Hematopoietic multipotent progenitor cell (in vitro differentiated cells): ENCODE measurements at regions not wholly inside any gene's neighbourhood (a gene's known extent, or its start where the extent isn't known, plus 50 kb on each side); places are given as distances from the start of the nearest gene placed in this dataset.

Experiments used
- DNase-seq, 3 donors: peaks; one replicate each; pipeline ENCODE4 v3.0.0-alpha.2; 2011 to 2015; ENCODE audit warnings: low read depth in 2 of 3, low spot score in 2 of 3

DNA sequence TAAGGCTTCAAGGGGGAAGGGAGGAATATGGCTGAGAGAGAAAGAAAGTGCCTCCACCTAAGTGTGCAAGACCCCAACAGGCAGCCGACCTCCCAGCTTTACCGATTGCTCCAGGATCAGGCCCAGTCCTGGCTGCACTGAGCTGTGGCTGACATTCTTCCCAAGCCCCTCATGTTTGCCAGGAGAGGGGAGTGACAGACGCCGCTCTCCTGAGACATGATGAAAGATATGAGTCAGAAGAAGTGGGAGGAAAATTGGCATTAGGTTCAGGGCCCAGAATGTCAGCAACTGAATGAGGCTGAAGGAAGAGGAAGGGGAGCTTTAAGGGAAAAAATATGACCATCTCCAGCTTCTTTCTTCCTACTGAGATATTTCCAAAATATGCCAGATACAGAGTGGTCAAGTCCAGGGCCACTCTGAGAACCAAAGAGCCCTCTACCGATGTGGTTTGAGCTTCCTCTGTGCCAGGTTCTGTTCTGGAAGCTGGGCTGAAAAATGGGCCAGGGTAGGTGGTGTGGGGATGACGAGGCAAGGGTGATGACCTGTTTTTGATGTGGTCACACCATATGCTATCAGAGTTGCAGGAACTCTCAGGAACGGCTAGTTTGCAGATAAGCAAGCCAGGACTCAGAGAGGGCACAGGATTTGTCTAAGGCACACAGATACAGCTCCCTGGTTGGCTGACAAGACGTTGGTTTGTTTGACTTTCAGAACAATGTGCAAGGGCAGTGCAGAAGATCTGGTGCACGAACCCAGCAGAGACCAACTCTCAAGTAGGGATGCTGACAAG, 176.7 kb downstream of the SOX9 start:
- no peak for DNase-seq

DNA sequence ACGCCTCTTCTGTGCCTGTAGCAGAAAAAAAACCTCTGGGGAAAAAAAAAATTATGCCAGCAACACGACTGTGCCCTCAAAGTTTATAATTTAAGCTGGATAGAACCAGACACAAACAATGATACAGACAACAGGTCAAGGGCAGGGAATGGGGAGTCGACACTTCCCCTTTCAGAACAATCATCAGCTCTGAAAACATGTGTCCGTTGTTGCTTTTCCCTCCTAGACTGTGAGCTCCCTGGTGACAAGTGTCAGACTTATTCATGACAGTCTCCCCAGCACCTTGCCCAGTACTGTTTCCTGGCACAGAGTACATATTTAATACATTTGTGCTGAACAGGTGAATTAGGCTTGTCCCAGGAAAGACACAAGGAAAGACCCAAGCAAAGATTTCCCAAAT, 178.3 kb downstream of the SOX9 start:
- DNase-seq: no peak

DNA sequence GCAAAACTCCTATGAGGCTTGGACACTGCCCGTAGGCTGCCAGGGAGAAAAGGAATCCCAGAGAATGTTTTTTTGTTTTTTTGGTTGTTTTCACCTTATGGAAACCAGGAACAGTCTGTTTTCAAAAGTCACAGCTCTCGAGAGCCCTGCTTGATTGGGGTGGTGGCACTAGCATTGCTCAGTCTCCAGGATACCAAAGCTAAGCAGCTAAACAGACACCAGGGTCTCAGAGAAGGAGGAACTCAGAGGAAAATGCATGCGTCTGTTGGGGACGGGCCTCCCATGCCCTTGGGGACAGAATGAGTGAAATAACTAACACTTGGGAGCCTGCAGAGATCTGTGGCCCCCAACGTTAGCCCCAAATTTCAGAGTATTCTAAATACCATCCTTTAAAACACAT, 178.8 kb downstream of the SOX9 start:
- DNase-seq: no peak

DNA sequence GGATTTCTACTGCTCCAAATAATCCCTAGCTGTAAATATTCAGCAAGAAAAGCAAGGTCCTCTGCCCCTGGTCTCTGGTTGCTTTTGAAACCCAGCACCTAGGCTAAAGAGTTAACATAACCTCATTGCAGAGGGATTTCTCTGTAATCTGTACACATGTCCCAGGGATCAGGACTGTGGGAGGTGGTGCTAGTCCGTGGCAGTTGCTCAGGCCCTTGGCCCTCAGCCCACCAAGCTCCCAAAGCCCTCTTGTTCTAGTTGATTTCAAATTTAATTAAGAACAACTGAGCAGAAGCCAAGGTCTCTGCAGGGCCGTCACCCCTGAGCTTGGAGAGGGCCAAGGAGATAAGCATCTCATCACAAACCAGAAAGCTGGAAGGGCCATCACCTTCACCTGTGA, 181.1 kb downstream of the SOX9 start:
- no peak for DNase-seq

DNA sequence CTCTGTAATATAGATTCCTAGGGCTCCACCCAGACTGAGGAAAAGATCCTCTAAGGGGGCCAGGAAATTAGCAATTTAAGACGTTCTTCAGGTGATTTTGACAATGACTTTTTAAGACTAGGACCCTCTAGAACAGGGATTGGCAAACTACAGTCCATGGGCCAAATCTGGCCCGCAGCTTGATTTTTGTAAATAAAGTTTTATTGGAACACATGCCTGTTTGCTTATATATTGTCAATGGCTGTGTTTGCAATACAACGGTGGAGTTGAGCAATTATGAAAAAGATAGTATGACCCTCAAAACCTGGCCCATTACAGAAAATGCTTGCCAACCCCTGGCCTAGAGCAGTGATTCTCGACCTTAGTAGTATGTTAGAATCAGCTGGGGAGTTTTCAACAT, 181.9 kb downstream of the SOX9 start:
- no peak for DNase-seq

DNA sequence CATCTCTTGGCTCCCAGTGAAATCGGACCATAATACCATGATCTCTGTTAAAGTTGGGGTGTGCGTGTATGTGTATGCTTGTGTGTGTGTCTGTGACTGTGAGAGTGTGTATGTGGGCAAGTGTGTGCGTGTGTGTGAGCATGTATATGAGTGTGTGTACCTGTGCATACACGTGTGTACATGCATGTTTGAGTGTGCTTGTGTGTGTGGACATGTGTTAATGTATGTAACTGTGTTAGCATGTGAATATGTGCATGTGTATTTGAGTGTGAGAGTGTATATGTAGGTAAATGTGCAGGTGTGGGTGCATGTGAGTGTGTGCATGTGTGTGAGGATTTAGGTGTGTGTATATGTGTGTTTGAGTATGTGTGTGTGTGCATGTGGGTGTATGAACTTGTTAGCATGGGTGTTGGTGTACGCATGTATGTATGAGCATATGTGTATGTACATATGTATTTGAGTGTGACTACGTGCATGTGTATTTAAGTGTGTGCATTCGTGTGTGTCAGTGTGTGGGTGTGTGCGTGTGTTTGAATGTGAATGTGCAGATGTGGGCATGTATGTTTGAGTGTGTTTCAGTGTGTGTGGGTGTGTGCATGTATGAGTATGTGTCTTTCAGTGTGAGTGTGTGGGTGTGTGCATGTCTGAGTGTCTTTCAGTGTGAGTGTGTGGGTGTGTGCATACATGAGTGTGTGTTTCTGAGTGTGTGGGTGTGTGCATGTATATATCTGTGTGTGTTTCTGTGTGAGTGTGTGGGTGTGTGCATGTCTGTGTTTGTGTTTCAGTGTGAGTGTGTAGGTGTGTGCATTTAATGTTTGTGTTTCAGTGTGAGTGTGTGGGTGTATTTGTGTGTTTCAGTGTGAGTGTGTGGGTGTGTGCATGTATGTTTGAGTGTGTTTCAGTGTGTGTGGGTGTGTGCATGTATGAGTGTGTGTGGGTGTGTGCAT, 183.2 kb downstream of the SOX9 start:
- no peak for DNase-seq

DNA sequence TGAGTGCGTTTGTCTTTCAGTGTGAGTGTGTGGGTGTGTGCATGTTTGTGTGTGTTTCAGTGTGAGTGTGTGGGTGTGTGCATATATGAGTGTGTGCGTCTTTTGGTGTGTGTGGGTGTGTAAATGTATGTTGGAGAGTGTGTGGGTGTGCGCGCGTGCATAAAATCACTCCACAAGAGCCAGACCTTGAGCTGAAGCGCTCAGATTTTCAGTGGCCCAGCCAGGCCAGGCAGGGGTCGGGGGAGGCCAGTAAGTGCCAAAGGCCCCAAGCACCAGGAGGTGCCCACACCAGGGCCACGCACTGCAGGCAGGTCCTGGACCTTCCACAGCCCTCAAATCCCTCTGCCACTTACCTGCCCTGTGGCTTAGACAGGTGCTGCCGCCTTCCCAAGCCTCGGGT, 184.0 kb downstream of the SOX9 start:
- DNase-seq: no peak

DNA sequence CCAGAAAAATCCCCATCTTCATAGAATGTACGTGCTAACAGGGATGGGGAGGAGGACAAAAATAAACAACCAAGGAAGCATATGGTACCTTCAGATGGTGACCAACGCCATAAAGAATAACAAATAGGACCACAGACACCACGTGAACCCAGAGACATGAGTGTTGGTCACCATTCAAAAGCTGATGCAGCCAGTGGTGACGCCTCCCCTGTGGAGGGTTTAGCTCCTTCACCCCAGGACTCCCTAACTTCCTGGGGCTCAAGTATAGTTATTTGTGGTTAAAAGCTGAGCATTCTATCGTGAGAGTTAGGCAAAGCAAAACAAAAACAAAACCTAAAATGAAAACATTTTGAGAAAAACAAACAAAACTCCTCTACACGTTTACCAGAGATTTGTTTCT, 184.7 kb downstream of the SOX9 start:
- no peak for DNase-seq

DNA sequence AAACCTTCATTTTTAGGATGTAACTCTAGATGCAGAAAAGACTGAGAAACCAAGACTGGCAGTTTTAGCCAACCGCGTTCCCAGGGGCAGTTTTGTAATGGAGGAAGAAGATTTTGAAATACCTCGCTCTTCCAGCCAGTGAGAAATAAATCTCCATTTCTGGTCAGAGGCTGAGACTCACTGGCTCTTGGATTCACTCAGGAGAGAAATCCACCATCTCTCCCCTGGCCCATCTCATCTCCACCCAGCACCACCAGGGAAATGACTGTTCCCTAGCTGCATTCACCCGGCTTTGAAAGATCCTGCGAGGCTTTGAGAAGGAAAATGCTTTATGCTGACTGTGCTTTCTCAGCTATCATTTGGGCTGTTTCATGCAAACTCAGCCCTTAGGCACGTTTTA, 185.2 kb downstream of the SOX9 start:
- no peak for DNase-seq

DNA sequence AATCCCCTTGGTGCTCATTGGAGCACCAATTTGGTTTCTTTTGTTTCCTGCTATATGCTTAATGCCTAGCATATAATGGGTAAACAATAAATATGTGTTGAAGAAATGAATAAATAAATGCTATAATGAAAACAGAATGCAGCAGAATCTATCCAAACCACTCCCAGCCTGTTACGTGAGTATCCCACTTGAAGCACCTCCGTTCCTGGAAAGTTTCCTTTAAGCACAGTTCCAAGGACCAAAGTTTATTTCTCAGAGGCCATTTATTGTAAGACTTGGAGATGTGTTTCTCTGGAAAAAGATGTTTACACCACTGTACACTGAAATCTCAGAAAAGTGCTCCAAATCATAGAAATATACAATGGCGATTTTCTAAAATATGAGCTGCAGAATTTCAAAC, 187.0 kb downstream of the SOX9 start:
- no peak for DNase-seq

DNA sequence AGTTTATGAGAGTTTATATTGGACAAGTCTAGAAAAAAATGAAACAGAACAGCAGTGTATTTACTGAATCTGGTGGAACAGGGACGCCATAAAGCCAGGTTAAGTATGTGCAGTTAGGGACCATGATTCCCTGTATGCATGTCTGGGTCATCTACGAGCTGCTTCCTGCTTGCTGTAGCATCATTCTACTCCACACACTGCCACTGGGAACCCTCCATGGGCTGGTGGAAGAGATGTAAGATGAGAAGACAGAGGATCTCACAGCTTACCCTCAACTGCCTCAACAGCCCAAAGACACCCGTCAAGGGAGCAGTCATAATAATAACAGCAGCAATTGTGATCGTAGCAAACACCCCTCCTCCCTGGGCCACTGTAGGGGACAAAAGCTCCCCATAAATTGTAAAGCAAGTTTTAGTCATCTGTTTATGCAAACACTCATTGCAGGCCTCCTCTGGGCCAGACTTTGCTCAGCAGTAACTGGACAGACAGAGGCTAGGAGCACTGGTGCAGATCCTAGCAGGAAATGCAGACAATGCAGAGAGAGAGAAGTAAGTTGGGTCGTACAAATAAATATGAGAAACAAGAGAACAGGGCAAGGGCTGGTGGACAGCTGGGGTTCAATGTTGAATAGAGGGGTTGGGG, 188.0 kb downstream of the SOX9 start:
- DNase-seq: no peak

DNA sequence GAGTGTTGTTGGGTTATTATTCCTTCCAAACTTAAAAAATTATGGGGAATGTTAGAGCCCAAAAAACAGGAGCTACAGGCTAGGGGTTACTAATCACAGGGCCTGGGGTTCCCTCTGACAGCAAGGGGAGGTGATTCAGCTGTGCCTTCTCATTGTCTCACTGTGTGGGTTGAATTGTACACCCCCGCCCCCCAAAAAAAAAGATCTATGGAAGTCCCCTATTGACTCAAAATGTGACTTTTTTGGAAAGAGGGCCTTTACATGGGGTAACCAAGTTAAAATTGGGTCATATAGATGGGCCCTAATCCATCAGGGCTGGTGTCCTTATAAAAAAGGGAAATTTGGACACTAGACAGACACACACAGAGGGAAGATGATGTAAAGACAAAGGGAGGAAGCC, 190.2 kb downstream of the SOX9 start:
- DNase-seq: no peak

DNA sequence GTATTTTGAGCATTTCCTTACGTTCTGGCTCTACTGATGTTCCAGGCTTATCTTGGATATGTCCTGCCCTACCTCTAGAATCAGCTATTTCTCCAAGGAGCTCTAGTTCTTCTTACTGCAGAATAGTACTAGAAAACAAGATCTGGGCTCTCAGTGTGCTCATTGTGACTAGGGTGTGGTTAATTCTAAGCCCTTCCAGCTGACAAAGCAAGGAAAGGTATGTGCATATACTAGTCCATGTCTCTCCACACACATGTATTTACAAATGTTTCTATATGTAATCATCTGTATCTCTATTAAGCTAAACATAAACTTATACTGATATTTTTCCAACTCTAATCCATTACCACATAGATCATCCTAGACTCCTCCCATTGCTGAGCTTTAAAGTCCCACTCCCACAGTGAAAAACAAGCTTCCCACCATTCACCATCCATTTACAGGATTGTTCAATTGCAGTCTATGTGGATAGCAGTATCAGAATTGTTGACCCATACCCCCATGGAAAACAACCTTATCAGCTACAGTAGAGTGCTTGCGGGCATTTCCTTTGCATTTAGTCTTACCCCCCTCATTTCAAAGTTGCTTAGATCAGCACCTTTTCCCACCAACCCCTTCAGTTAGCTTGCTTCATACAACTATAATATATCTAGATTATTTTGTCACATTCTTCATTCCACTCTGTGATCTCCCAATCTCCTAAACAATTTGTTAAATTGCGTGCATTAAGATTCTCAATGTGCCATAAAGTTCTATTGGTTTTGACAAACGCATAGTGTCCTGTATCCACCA, 194.5 kb downstream of the SOX9 start:
- DNase-seq: no peak

DNA sequence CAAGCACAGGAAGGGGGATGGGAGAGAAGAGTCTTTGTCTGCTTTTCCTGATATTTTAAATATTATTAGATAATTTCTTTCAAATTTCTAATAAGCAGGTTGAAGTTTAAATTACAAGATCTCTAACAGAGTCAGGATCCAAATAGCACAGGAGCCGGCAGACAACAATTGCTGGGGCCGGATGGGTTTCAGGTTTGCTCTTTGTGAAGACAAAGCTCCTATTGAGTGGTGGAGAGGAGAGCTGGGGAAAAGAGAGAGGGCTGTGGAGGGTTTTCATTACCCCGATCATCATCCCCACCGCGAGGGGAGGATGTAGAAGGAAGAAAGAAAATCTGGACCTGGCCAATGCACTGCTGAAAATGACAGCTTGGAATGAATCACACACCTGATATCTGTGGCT, 197.3 kb downstream of the SOX9 start:
- no peak for DNase-seq

DNA sequence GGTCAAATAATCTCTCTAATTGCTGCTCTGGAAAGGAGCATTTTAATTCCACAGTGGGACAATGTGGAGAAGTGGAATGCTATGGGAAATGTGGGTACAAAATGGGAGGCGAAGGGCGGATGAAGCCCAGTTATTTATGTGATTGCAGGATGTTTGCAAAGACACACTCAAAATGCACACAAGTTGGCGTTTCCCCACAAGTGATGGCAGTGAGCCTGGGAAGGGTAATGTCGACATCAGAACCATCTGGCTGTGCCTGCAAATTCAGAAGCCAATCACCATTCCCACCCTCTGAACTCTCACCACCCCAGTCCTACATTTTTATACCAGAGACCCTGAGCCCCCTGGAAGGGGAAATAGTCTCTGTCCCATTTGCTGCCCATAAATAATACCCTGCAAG, 201.1 kb downstream of the SOX9 start:
- no peak for DNase-seq

DNA sequence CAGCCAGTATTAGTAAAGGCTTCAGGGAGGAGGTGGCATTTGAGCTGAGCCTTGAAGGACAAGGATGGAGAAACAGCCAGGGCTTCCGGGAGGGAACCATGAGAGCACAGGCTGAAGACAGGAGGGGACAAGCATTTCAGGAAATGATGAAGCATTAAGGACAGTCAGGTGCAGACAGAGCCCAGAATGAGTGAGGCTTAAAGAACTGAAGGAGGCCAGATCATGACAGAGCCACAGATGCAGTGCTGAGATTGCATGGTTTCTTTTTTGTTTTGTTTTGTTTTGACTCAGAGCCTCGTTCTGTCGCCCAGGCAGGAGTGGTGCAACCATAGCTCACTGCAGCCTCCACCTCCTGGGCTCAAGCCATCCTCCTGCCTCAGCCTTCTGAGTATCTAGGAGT, 211.5 kb downstream of the SOX9 start:
- DNase-seq: no peak

DNA sequence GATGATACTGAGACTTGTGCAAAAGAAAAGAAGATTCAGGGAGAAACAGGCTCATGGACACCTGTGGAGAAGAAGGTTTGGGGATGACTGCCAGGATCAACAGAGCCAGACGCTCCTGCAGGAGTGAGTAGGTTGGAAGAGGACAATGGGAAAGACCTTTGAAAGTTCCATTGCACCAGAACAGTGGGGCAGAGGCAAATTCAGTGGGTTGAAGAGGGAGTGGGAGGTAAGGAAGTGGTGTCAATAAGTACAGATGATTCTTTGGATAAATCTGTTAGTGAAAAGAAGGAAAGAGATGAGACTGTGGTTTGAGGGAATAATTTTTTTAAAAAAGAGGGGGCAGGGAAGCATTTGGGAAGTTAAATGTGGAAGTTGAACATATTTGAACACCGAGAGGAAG, 212.8 kb downstream of the SOX9 start:
- no peak for DNase-seq

DNA sequence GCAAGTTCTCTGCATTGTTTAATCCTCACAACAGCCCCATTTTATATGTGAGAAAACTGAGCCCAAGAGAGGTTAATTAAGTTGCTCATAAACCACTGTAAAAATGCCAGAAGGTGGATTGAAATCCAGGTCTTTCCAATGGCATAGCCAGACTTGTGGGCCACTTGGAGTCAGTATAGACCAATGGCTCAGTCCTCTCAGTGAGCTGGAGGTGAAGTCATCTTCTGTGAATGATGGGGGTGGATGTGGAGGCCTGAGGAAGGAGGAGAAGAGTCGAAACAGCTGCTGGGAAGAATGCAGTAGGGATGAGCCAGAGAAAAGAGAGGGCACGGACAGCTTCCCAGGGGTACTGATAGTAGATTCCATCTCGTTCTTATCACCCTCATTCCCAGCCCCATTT, 213.4 kb downstream of the SOX9 start:
- no peak for DNase-seq

DNA sequence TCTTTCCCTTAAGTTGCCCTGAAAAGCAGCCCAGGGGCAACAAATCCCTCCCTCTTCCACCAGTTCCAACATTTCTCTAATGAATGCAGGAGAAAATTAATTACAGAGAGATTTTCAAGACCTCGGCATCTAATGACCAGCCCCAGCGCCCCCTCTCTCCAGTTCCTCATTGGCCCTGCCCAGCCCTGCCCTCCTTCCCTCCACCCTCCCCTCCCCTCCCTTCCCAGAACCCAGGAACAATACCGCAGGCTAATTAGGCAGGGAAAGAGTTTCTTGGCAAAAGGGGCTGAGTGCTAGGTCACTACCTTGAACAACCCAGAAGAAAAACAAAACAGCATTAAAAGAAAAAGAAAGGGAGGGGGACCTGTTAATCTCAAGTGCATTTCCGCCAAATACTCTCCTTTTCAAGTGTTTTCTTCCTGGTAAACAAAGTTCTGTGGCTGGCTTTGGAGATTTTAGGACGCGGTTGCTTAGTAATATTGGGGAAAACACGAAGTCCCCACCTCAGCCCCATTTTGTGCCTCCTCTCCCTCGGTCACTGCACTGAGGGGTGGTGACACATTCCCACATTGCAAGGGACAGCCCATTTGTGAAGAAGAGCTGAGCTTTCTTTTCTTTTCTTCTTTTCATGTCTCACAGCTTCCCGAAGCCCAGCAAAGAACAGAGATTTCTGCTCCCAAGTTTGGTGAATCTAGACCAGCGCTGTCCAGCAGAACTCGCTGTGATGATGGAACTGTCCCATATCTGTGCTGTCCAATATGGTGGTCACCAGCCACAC, 215.4 kb downstream of the SOX9 start:
- no peak for DNase-seq

DNA sequence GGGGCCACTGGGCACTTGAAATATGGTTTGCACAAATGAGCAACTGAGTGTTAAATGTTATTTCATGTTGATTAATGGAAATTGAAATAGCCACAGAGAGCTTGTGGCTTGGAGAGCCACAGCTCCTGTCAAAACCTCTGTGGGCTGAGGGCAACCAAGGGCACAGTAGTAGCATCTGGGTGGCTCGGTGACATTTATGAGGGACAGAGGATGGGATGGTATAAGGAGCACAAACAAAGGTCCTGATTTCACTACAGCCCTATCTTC, 215.9 kb downstream of the SOX9 start:
- DNase-seq: no peak
